HG02642 (cell line): ENCODE measurements at regions not wholly inside any gene's neighbourhood (a gene's known extent, or its start where the extent isn't known, plus 50 kb on each side); places are given as distances from the start of the nearest gene placed in this dataset.
"Not testable (repeated sequence)": the region's sequence is repeated elsewhere in the genome, so short reads cannot be mapped to it uniquely, and the experiment has no call there.

Source experiments
- ATAC-seq: cut with Tn5 transposase; IDR thresholded peaks from one replicate; pipeline ENCODE4 v1.9.1; 2021; ENCODE audit warnings: mild to moderate bottlenecking; ENCODE audit not compliant: unreplicated experiment, poor library complexity

DNA sequence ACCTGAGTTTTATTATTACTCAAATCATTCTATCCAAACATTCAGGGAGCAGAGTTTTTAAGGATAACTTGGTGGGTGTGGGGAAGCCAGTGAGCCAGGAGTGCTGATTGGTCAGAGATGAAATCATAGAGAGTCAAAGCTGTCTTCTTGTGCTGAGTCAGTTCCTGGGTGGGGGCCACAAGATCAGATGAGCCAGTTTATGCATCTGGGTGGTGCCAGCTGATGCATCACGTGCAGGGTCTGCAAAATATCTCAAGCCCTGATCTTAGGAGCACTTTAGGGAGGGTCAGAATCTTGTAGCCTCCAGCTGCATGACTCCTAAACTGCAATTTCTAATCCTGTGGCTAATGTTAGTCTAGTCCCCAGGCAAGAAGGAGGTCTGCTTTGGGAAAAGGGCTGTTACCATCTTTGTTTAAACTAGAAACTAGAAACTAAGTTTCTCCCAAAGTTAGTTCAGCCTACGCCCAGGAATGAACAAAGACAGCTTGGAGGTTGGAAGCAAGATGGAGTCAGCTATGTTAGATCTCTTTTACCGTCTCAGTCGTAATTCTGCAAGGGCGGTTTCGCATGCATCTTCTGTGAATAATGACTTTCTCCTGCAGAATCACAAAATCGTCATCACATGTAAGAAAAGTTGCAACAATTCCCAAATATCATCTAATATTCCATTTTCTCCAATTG is 97.5 kb downstream of the ZNF664 start:
- not testable (repeated sequence) for ATAC-seq

DNA sequence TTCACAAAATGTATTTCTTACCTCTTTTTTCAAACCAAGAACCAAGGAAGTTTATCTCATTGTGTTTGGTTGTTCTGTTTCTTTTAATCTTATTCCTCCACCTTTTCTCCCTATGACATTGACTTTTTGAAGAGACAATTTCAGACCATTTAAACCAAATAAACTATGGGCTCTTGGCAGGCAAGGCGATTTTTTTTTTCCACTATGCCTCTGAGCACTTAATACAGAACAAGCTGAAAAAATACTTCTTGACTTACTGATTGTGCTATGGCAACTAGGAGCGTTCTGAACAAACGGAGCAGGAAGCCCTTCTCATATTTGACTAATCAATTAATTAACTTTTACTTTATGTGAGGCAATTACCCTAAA is 98.0 kb downstream of the ZNF664 start:
- ATAC-seq: no peak

DNA sequence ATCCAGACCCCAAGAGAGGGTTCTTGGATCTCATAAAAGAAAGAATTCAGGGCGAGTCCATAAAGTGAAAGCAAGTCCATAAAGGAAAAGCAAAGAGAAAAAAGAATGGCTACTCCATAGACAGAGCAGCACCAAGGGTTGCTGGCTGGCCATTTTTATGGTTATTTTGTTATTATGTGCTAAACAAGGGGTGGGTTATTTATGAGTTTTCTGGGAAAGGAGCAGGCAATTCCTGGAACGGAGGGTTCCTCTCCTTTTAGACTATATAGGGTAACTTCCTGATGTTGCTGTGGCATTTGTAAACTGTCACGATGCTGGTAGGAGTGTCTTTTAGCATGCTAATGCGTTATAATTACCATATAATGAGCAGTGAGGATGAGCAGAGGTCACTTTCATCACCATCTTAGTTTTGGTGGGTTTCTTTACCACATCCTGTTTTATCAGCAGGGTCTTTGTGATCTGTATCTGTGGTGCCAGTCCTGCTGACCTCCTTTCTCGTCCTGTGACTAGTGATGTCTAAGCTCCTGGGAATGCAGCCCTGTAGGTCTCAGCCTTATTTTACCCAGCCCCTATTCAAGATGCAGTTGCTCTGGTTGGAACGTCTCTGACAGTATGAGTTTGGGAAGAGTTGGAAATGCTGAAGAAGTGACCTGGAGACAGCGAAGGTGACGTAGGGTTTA is 100.5 kb downstream of the ZNF664 start:
- ATAC-seq: no peak

DNA sequence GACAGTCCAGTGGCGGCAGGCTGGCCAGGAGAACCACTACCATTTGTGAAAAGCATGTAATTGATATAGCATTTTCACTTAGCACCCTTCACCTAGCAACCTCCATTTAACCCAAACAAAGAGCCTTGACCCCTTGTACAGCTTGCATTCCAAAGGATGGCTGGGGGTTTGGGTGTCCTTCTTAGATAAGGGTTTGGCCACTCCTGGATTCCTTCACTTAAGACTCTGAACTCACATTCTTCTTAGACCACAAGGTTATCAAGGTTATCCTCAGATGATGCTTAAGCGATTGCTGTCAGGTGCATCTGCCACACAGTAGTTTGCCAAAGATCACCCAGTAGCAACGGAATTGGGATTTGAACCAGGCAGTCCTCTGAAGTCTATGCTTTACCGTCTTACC is 102.8 kb downstream of the ZNF664 start:
- no peak for ATAC-seq

DNA sequence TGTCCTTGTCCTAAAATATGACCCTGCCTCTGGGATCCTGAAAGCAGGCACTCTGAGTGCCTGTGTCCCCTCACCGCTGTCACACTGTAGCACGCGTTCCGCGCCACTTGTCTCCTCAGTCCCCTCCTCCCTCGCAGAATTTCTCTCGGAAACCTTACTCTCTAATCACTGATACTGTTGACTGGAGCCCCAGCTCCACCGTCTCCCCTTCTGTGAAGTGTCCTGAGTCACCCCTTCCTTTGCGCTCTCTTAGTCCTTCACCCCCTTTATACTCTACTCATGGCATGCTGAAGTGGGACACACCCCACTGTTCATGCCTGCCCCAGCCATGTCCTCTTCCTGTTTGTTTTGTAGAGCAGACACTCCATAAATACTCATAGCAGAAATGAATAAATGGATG is 104.7 kb downstream of the ZNF664 start:
- no peak for ATAC-seq

DNA sequence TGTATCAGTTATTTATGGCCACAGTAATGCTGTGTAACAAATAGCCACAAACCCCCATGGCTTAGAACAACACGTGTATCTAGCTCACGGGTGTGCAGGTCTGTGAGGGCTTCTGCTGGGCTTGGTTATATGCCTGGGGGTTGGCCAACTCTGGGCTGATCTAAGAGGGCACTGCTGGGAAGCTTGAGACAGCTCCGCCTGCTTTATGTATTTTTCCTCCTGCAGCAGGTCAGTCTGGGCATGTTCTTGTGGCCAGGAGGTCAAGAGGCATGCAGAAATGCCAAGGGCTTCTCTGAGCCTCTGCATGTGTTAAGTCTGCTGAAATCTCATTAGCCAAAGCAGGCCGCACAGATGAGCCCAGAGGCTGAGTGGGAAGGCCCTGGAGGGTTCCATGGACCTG is 105.8 kb downstream of the ZNF664 start:
- no peak for ATAC-seq

DNA sequence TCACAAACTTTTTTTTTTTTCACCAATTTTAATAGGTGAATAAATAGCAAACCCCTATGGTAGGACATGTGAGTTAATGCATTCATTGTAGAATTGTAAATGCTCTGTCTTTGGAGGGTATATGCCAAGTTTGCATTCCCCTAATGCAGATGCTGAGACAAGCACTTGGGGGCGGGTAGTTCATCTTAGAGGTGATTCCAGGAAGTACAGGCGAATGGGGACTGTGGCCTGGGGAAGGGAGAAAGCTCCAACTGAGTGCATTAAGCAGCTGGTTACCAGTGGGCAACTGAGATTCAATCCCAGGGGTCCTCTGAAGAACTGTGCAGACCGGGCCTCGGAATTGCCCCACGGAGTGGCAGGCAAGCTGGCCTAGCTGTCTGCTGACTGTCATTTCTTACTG is 107.6 kb downstream of the ZNF664 start:
- ATAC-seq: no peak

DNA sequence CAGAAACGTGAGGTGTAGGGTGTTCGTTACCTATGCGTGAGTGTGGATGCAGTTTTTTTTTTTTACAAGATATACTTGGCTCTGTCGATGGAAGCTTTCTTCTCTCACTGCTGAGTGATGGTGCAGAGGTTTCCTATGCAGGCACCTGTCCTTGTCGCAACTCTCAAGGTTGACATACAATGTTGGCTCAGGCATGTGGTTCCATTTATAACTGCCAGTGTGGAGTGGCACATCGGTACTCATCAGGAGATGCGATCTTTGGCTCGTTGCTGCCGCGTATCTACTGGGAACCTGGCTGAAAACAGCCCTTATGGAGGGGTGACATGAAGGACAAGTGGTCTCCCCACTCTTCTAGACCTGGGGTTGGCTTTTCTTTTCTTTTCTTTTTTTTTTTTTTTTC is 109.0 kb downstream of the ZNF664 start:
- no peak for ATAC-seq

DNA sequence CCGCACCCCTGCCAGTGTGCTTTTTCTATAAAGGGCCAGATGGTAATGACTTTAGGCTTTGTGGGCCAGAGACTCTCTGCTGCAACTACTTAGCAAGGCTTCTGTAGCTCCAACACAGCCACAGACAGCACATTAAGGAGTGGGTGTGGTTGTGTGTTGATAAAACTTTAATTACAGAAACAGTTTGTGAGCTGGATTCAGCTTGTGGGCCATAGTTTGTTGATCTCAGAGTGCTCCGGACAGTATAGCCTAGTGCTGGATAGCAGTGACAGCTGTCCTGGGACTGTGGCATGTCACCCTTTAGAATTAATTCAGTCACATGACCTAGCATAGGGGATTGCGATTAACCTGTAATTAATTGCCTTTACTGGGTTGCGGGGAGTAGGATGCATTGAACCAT is 109.7 kb downstream of the ZNF664 start:
- ATAC-seq: no peak

DNA sequence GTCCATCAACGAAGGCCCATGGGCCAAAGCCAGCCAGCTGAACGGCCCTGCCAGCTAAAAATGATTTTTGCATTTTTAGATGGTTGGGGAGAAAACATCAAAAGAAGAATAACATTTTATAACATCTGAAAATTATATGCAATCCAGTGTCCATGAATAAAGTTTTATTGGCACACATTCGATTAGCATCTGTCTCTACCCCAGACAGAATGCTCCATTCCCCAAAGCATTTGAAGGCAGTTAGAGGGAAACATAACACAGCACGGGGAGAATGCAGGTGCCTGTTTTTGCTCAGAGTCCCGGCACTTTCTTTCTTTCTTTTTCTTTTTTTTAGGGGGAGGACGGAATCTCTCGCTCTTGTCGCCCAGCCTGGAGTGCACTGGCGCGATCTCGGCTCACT is 110.7 kb downstream of the ZNF664 start:
- ATAC-seq: no peak

DNA sequence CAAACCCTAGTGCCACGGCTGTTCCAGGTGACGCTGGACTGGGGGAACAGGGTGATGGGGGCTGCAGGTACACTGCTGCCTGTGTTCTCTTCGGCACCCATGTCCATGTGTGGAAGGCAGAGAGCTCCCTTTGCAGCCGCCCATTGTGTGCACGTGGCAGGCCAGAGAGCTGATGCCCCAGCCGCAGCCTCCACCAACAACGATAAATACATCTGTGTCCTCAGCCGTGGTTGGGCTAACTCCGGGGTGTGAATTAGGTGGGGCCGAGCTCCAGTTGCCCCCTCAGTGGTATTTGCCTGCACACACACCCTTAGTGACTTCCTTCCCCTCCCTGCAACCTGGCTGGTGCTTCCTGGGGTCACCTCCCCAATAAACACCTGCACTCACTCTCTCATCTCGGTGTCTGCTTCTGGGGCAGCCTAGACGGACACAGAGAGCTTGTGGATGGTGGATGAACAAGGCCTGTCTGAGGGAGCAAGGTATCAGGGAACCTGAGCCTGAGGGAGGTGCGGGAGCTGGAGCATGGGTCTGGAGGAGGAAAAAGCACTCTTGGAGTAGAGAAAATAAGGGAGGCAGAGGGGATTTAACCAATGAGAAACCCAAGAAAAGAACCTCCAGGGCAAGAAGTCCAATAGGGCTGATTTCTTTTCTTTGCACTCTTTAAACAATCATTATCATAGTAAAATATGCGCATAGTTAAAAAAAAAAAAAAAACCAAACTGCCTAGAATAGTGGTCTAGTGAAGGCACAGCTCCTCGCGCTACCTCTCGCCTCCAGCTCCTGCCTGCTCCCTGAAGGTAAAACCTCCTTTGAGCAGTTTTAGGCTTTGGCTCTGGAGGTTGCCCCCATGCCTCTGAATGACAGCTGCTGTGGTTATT is 112.6 kb downstream of the ZNF664 start:
- ATAC-seq: no peak

DNA sequence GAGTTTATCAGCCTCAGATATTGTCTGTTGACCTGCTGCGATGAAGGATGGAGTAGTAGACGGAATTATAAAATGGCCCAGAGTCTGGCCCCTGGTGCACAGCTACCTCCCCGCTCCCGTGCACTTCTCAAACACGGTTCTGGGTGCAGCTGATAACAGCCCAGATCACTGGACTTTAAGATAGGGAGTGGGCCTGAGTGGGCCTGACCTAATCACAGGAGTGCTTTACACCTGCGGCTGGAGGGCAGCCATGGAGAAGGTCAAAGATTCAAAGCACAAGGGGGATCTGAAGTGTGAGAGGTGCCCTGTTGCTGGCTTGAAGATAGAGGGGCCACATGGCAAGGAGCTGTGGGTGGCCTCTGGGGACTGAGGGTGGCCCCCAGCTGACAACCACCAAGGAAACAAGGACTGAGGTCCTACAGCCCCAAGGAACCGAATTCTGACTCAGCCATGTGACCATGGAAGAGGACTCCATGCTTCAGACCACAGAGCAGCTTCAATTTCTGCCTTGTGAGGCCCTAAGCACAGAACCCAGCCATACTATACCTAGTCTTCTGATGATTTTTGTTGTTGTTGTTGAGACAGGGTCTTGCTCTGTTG is 113.4 kb downstream of the ZNF664 start:
- no peak for ATAC-seq

DNA sequence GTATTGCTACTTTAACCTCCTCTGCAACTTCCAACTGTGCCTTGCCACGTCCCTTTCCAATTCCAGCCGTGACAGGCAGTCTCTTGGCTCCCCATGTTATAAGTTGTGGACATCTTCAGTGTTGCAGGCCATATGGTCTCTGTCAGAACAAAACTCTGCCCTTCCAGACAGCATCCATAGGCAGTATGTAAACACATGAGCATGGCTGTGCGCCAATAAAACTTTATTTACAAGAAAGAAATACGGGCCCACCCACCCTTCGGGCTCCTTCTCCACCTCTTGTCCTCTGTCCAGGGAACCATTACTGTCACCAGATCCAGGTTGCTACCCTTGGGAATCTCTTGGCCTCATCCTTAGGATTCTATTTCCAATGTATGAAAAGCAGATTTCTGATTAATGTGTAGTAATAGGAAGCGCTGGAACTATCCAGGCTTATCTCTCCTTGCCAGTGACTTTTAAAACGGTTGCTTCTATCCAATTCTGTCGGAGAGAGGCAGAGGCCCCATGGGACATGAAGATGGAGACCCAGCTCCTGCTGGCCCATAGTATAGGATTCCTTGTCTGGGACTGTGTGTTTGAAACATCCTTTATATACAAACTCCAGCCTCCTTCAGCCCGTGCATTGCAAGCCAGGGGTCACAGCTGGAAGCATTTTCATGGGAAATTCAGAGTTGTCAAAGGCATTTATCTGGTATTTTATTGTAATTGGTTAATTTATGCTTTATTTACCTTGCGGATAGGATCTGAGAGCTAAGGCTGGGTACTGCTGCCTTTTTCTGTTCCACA is 114.4 kb downstream of the ZNF664 start:
- ATAC-seq: no peak

DNA sequence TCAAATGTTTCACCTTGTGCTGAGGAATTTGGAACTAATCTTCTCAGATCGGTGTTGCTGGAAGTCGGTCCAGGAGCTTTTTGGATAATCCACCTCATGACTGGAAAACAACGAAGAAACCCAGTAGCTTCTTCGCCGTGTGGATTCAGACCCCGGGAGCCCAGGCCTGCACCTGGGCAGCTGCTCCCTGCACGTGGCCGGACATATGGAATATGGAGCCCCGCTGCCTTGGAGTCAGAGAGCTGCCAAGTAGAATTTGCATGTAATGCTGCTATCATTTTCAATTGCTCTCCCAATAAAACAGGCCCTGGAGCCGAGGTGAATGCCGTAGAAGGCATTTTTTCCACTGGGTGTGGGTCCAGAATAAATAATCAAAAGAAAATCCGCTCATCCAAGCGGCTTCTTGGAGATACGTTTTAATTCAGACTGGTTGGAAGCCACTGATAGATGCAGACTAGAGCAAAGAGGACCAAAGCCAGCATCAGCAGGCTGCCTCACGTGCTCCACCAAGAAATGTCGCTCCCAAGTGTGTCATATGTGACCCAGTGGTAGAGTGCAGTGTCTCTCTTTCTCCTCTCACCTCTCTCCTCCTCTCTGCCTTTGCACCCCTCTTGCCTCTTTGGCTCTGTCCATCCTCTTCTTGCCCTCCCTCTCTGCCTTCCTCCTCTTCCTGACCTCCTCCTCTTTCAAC is 115.3 kb downstream of the ZNF664 start:
- no peak for ATAC-seq

DNA sequence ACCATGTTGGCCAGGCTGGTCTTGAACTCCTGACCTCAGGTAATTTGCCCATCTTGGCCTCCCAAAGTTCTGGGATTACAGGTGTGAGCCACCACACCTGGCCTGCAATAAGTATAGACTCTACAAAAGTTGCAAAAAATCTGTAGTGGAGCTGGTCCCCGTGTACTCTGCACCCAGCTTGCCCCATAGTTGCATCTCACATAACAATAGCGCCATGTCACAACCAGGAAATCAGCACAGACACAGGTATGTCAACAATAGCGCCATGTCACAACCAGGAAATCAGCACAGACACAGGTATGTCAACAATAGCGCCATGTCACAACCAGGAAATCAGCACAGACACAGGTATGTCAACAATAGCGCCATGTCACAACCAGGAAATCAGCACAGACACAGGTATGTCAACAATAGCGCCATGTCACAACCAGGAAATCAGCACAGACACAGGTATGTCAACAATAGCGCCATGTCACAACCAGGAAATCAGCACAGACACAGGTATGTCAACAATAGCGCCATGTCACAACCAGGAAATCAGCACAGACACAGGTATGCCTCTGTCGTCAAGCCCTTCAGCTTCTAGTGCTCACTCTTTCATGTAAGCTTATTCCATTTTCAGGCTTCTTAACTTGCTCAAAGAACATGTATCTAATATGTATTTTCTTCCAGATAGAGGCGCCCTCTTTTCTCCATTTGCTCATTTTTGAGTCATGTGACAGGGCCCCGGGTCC is 116.3 kb downstream of the ZNF664 start:
- ATAC-seq: not testable (repeated sequence)

DNA sequence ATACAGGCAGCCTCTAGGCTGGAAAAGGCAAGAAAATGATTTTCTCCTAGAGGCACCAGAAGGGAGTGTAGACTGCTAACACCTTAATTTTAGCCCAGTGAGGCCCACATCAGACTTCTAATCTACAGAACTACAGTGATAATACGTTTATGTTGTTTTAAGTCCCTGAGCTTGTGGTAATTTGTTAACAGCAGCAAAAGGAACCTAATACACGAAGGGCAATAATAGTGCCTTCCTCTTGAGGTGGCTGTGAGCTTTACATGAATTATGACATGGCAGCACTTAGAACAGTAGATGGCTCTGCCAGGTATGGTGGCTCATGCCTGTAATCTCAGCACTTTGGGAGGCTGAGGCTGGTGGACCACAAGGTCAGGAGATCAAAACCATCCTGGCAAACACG is 118.8 kb downstream of the ZNF664 start:
- ATAC-seq: no peak

DNA sequence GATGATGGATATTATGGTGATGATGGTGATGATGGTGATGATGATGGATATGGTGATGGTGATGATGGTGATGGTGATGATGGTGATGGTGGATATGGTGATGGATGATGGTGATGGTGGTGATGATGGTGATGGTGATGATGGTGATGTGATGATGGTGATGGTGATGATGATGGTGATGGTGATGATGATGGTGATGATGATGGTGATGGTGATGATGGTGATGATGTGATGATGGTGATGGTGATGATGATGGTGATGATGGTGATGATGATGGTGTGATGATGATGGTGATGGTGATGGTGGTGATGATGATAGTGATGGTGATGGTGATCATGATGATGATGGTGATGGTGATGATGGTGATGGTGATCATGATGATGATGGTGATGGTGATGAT is 119.5 kb downstream of the ZNF664 start:
- ATAC-seq: not testable (repeated sequence)

DNA sequence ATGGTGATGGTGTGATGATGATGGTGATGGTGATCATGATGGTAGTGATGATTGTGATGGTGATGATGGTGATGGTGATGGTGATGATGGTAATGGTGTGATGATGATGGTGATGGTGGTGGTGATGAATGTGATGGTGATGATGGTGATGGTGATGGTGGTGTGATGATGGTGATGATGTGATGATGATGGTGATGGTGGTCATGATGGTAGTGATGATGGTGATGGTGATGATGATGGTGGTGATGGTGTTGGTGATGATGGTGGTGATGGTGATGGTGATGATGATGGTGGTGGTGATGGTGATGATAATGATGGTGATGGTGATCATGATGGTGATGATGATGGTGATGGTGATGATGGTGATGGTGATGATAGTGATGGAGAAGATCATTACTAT is 120.3 kb downstream of the ZNF664 start:
- no peak for ATAC-seq

DNA sequence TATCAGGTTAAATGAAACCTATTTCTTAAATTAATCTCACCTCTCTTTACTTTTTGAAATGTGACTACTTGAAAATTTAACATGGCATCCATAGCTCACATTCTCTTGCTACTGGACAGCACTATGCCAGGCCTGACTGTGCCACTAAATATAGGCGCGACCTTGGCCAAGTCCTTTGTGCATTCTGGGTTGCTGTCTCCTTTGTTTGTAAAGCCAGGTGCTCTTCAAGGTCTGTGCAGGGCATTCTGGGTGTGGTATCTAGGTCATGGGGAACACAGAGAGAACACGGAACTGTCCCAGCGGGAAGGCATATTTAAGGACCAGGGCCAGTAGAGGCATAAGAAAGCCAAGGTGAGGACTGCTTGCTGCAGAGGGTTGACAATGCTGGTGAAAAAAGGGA is 121.2 kb downstream of the ZNF664 start:
- ATAC-seq: no peak
